Trophoblast cell (in vitro differentiated cells and primary cell): ENCODE measurements at regions not wholly inside any gene's neighbourhood (a gene's known extent, or its start where the extent isn't known, plus 50 kb on each side); places are given as distances from the start of the nearest gene placed in this dataset.

ENCODE experiments used
- DNase-seq, 2 donors: peaks; one replicate each; pipeline ENCODE4 v3.0.0-alpha.2; 2016
- H2AFZ ChIP-seq: 2 replicates; pipeline ENCODE4 v1.6.1; 2013; ENCODE audit warnings: low read length, moderate library complexity, mild to moderate bottlenecking; ENCODE audit not compliant: insufficient read depth, poor library complexity
- H2AK5ac ChIP-seq: 2 replicates; pipeline ENCODE4 v1.6.1; 2013; ENCODE audit warnings: mild to moderate bottlenecking, low read length
- H2BK120ac ChIP-seq: 2 replicates; pipeline ENCODE4 v1.6.1; 2013; ENCODE audit warnings: low read length, mild to moderate bottlenecking, moderate library complexity; ENCODE audit not compliant: insufficient read depth, poor library complexity
- H2BK12ac ChIP-seq: 2 replicates; pipeline ENCODE4 v1.6.1; 2013; ENCODE audit warnings: mild to moderate bottlenecking, low read length, moderate library complexity
- H2BK5ac ChIP-seq: 2 replicates; pipeline ENCODE4 v1.6.1; 2013; ENCODE audit warnings: low read length, low read depth, moderate library complexity, mild to moderate bottlenecking; ENCODE audit not compliant: poor library complexity
- H3K14ac ChIP-seq: 2 replicates; pipeline ENCODE4 v1.6.1; 2013; ENCODE audit warnings: mild to moderate bottlenecking, low read length
- H3K18ac ChIP-seq: 2 replicates; pipeline ENCODE4 v1.6.1; 2013; ENCODE audit warnings: mild to moderate bottlenecking, low read length
- H3K23ac ChIP-seq: 2 replicates; pipeline ENCODE4 v1.6.1; 2013; ENCODE audit warnings: low read length
- H3K27ac ChIP-seq: 2 replicates; pipeline ENCODE4 v1.5.1; 2013; ENCODE audit warnings: low read depth, mild to moderate bottlenecking, inconsistent platforms, low read length, moderate library complexity
- H3K27me3 ChIP-seq: 2 replicates; pipeline ENCODE4 v1.6.1; 2013; ENCODE audit warnings: inconsistent platforms, mild to moderate bottlenecking, low read length, moderate library complexity; ENCODE audit not compliant: insufficient read depth
- H3K36me3 ChIP-seq, 2 experiments: 1 replicate in 1 of 2; 2 replicates in 1 of 2; pipeline ENCODE4 v1.6.1; 2013; ENCODE audit warnings: low read length in 2 of 2, mild to moderate bottlenecking in 2 of 2, moderate library complexity in 1 of 2; ENCODE audit not compliant: insufficient read depth in 2 of 2, control insufficient read depth in 1 of 2
- H3K4ac ChIP-seq: 2 replicates; pipeline ENCODE4 v1.6.1; 2013; ENCODE audit warnings: low read depth, mild to moderate bottlenecking, low read length, moderate library complexity
- H3K4me1 ChIP-seq, 2 experiments: 1 replicate in 1 of 2; 2 replicates in 1 of 2; pipeline ENCODE4 v1.6.1; 2013; ENCODE audit warnings: low read length in 2 of 2, mild to moderate bottlenecking in 2 of 2, moderate library complexity in 1 of 2; ENCODE audit not compliant: insufficient read depth in 2 of 2, control insufficient read depth in 1 of 2
- H3K4me2 ChIP-seq: 2 replicates; pipeline ENCODE4 v1.6.1; 2013; ENCODE audit warnings: inconsistent platforms, mild to moderate bottlenecking, low read length, moderate library complexity
- H3K4me3 ChIP-seq: 2 replicates; pipeline ENCODE4 v1.5.1; 2013; ENCODE audit warnings: mild to moderate bottlenecking, low read depth, low read length, inconsistent platforms
- H3K79me1 ChIP-seq: one replicate; pipeline ENCODE4 v1.6.1; 2013; ENCODE audit warnings: low read length
- H3K79me2 ChIP-seq: 2 replicates; pipeline ENCODE4 v1.6.1; 2013; ENCODE audit warnings: low read length, mild to moderate bottlenecking; ENCODE audit not compliant: control insufficient read depth, insufficient read depth, poor library complexity
- H3K9ac ChIP-seq: 2 replicates; pipeline ENCODE4 v1.6.1; 2013; ENCODE audit warnings: mild to moderate bottlenecking, low read length
- H3K9me3 ChIP-seq: 2 replicates; pipeline ENCODE4 v1.6.1; 2013; ENCODE audit warnings: low read depth, mild to moderate bottlenecking, control low read depth, inconsistent platforms, low read length; ENCODE audit not compliant: insufficient read depth
- H4K12ac ChIP-seq: 2 replicates; pipeline ENCODE4 v1.6.1; 2013; ENCODE audit warnings: low read depth, mild to moderate bottlenecking, low read length, moderate library complexity
- H4K8ac ChIP-seq: 2 replicates; pipeline ENCODE4 v1.6.1; 2013; ENCODE audit warnings: low read depth, mild to moderate bottlenecking, low read length, moderate library complexity
- H4K91ac ChIP-seq: one replicate; pipeline ENCODE4 v1.6.1; 2013; ENCODE audit warnings: low read depth, mild to moderate bottlenecking, low read length, moderate library complexity
- WGBS: extraction: QIAGEN DNeasy Blood & Tissue Kit; methylation state at CpG from one replicate; pipeline ENCODE4 v1.1.7; 2013; ENCODE audit warnings: missing lambda C conversion rate; ENCODE audit not compliant: insufficient read length, insufficient coverage; ENCODE audit errors: extremely low coverage; 5-methylcytosine and 5-hydroxymethylcytosine counted together

- Histone ChIP-seq H3K4me1 (no peaks in the 10 kb centered on the region), H2BK12ac (no peak overlapping the region), H3K18ac (no peak overlapping the region), H2BK120ac (no peak overlapping the region), H3K23ac (no peak overlapping the region), H2AFZ (no peak overlapping the region), H3K27ac (no peak overlapping the region), H3K14ac (no peak overlapping the region), H2BK5ac (no peak overlapping the region), H3K27me3 (no peaks in the 10 kb centered on the region), H4K12ac (no peak overlapping the region), H3K36me3 (no peaks in the 10 kb centered on the region), H3K79me1 (no peaks in the 10 kb centered on the region), H3K79me2 (no peaks in the 10 kb centered on the region), H4K91ac (no peak overlapping the region), H3K9ac (no peak overlapping the region), H3K4ac (no peak overlapping the region), H2AK5ac (no peak overlapping the region), H3K9me3 (peaks cover 1% of the 10 kb centered on the region), H3K4me2 (no peak overlapping the region), H4K8ac (no peak overlapping the region), H3K4me3 (no peak overlapping the region)
- no peak for DNase-seq
- WGBS: no CpG with 5 or more reads among the region's 7 CpGs
Measured at GRCh38 chr17:36791150-36791941, 145.9 kb upstream of the LHX1 start.

GRCh38 chr17:36791942-36792475 lies 145.3 kb upstream of the LHX1 start:
- H3K27ac ChIP-seq: no peak overlapping the region
- no peak overlapping the region for H2BK120ac ChIP-seq
- no peak overlapping the region for H2BK12ac ChIP-seq
- no peak for DNase-seq
- peaks cover 1% of the 10 kb centered on the region for H3K9me3 ChIP-seq
- no peaks in the 10 kb centered on the region for H3K79me2 ChIP-seq
- no peak overlapping the region for H3K14ac ChIP-seq
- no peaks in the 10 kb centered on the region for H3K4me1 ChIP-seq
- no peak overlapping the region for H4K12ac ChIP-seq
- no peak overlapping the region for H2BK5ac ChIP-seq
- no peaks in the 10 kb centered on the region for H3K36me3 ChIP-seq
- no peaks in the 10 kb centered on the region for H3K79me1 ChIP-seq
- no peak overlapping the region for H2AK5ac ChIP-seq
- H3K27me3 ChIP-seq: no peaks in the 10 kb centered on the region
- no peak overlapping the region for H3K4ac ChIP-seq
- H4K8ac ChIP-seq: no peak overlapping the region
- no peak overlapping the region for H3K23ac ChIP-seq
- no peak overlapping the region for H3K9ac ChIP-seq
- H3K18ac ChIP-seq: no peak overlapping the region
- H4K91ac ChIP-seq: no peak overlapping the region
- WGBS: no CpG with 5 or more reads among the region's 13 CpGs
- H3K4me3 ChIP-seq: no peak overlapping the region
- H3K4me2 ChIP-seq: no peak overlapping the region
- H2AFZ ChIP-seq: no peak overlapping the region

- Histone ChIP-seq H2AK5ac (no peak overlapping the region), H3K9ac (no peak overlapping the region), H2BK12ac (no peak overlapping the region), H2AFZ (no peak overlapping the region), H3K36me3 (no peaks in the 10 kb centered on the region), H4K91ac (no peak overlapping the region), H2BK5ac (no peak overlapping the region), H3K14ac (no peak overlapping the region), H3K23ac (no peak overlapping the region), H3K18ac (no peak overlapping the region), H2BK120ac (no peak overlapping the region), H3K4me1 (no peaks in the 10 kb centered on the region), H3K4me3 (no peak overlapping the region), H3K27me3 (no peaks in the 10 kb centered on the region), H3K9me3 (peaks cover 1% of the 10 kb centered on the region), H3K79me2 (no peaks in the 10 kb centered on the region), H4K12ac (no peak overlapping the region), H3K27ac (no peak overlapping the region), H4K8ac (no peak overlapping the region), H3K79me1 (no peaks in the 10 kb centered on the region), H3K4ac (no peak overlapping the region), H3K4me2 (no peak overlapping the region)
- DNase-seq: no peak
- WGBS: no CpG with 5 or more reads among the region's 5 CpGs
Measured at GRCh38 chr17:36792849-36793248, 144.4 kb upstream of the LHX1 start.

- Histone ChIP-seq H3K4me2 (no peak overlapping the region), H2BK5ac (no peak overlapping the region), H2AK5ac (no peak overlapping the region), H4K8ac (no peak overlapping the region), H4K12ac (no peak overlapping the region), H3K4me3 (no peak overlapping the region), H4K91ac (no peak overlapping the region), H3K79me1 (no peaks in the 10 kb centered on the region), H2AFZ (no peak overlapping the region), H2BK120ac (no peak overlapping the region), H3K18ac (no peak overlapping the region), H3K4ac (no peak overlapping the region), H3K79me2 (no peaks in the 10 kb centered on the region), H3K14ac (no peak overlapping the region), H2BK12ac (no peak overlapping the region), H3K4me1 (no peaks in the 10 kb centered on the region), H3K9ac (no peak overlapping the region), H3K36me3 (no peaks in the 10 kb centered on the region), H3K27me3 (no peaks in the 10 kb centered on the region), H3K23ac (no peak overlapping the region), H3K9me3 (peaks cover 1% of the 10 kb centered on the region), H3K27ac (no peak overlapping the region)
- no CpG with 5 or more reads among the region's 2 CpGs for WGBS
- no peak for DNase-seq
Measured at GRCh38 chr17:36793976-36794375, 143.3 kb upstream of the LHX1 start.
